Colonic mucosa (tissue), 4 donors: ENCODE measurements at regions not wholly inside any gene's neighbourhood (a gene's known extent, or its start where the extent isn't known, plus 50 kb on each side); places are given as distances from the start of the nearest gene placed in this dataset.

Experiments
- DNase-seq: peaks from one replicate; pipeline ENCODE4 v3.0.0-alpha.2; 2020
- H3K27ac ChIP-seq: fragments of 200-600 bp; one replicate; pipeline ENCODE4 v1.8.0; 2021
- H3K27me3 ChIP-seq: fragments of 200-600 bp; one replicate; pipeline ENCODE4 v1.8.0; 2021
- H3K36me3 ChIP-seq: fragments of 200-600 bp; one replicate; pipeline ENCODE4 v1.8.0; 2021
- H3K4me1 ChIP-seq: fragments of 200-600 bp; one replicate; pipeline ENCODE4 v1.8.0; 2021; ENCODE audit warnings: mild to moderate bottlenecking
- H3K4me3 ChIP-seq: fragments of 200-600 bp; one replicate; pipeline ENCODE4 v1.8.0; 2021
- H3K9ac ChIP-seq, 2 donors: one replicate each; pipeline ENCODE4 v1.7.0; 2013; ENCODE audit warnings: control low read depth in 2 of 2, low read depth in 2 of 2, low read length in 2 of 2
- H3K9me3 ChIP-seq: fragments of 200-600 bp; one replicate; pipeline ENCODE4 v1.8.0; 2021
- CTCF ChIP-seq: fragments of 200-600 bp; IDR thresholded peaks from one replicate; pipeline ENCODE4 v1.8.0; 2022; ENCODE audit warnings: antibody characterized with exemption, mild to moderate bottlenecking
- intact Hi-C: fragments of 100-400 bp; cut with DNase I; formaldehyde crosslinking; loops from one replicate; pipeline ENCODE4 v1.14.1; 2022
- donor health status: healthy.
- donor health status: DM: no; HTN: no; CAD: no.
- donor health status: DM: no; HTN: no; CAD: no.

GRCh38 chr6:71044753-71045152 lies 87.9 kb upstream of the B3GAT2 start:
- Histone ChIP-seq H3K4me3 (no peak overlapping the region), H3K4me1 (no peaks in the 10 kb centered on the region), H3K27ac (no peak overlapping the region), H3K9me3 (no peaks in the 10 kb centered on the region), H3K36me3 (no peaks in the 10 kb centered on the region), H3K27me3 (no peaks in the 10 kb centered on the region), H3K9ac (no peak overlapping the region)
- intact Hi-C loops: no loop called here
- no peak for TF ChIP-seq CTCF
- no peak for DNase-seq

- H3K9ac ChIP-seq: no peak overlapping the region
- H3K9me3 ChIP-seq: no peaks in the 10 kb centered on the region
- H3K36me3 ChIP-seq: no peaks in the 10 kb centered on the region
- DNase-seq: no peak
- intact Hi-C loops: no loop called here
- TF ChIP-seq CTCF: no peak
- H3K27me3 ChIP-seq: no peaks in the 10 kb centered on the region
- no peaks in the 10 kb centered on the region for H3K4me1 ChIP-seq
- no peak overlapping the region for H3K27ac ChIP-seq
- H3K4me3 ChIP-seq: no peak overlapping the region
Observed at GRCh38 chr6:71045296-71045695, 88.4 kb upstream of the B3GAT2 start.

- Histone ChIP-seq H3K9me3 (no peaks in the 10 kb centered on the region), H3K36me3 (no peaks in the 10 kb centered on the region), H3K4me1 (no peaks in the 10 kb centered on the region), H3K9ac (no peak overlapping the region), H3K27me3 (no peaks in the 10 kb centered on the region), H3K27ac (no peak overlapping the region), H3K4me3 (no peak overlapping the region)
- intact Hi-C loops: no loop called here
- DNase-seq: no peak
- TF ChIP-seq CTCF: no peak
Observed at GRCh38 chr6:71047417-71047816, 90.6 kb upstream of the B3GAT2 start.

DNA sequence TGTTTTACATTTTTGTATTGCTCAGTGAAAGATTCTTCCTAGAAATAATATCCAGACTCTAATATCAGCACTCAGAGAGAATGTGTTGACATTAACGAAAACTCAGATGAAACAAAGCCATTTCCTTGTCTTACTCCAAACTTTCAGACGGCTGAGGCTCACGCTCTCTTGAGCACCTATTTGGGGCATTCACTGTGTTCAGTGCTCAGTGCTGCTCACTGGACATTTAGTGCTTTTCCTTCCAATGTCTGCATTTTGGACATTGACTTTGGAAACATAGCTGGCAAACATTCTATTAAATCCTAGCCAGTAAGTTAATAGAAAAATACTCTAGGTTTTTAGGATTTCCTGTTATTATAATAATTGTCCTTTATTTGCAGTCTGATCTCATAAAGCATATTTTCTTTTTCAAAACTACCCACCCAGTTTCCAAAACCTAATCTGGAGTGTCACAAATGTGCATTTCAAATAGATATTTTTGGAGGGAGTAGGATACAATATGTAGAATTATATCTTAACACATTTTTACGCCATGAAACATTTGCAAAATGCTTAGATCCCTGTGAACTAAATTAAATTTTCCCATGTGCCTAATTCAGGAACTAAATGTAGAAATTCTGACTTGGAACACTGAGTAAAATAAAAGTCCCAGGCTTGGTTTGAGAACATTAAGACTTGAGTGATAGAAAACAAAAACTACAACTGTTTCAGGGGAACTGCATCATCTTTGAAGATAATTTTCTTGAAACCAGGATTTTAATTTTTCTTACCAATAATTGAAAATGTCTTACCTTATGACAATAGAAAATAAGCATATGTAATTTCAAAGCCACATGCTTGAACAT lies 91.7 kb upstream of the B3GAT2 start:
- intact Hi-C loops: no loop called here
- no peaks in the 10 kb centered on the region for H3K9me3 ChIP-seq

DNA sequence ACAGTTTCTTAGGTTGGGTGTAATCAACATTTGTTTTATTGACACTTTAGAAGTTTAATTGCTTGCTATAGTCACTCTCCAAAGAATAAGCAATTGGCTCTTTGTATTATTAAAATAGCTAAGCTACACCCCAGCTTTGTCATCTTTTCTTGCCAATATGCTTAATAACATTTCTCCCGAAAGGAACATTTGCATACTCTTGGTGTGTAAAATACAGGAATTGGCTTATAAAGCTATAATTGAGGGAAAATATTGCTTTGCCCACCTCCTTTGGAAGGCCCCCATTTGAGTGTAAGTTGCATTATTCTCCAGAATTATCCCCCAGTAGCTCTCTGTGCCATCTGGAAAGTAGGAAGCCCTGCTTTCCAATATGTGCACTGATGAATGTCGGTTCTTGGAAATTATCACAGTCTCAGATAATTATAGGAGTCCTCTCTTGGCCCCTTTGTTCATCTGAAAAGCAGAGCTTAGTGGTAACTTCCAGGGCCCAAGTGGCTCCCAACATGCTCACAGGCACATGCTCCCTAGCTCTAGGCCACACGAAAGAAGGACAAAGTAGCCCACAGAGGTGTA lies 92.4 kb upstream of the B3GAT2 start:
- Histone ChIP-seq H3K9me3 (no peaks in the 10 kb centered on the region), H3K4me1 (no peaks in the 10 kb centered on the region), H3K27me3 (no peaks in the 10 kb centered on the region), H3K36me3 (no peaks in the 10 kb centered on the region), H3K4me3 (no peak overlapping the region), H3K27ac (no peak overlapping the region), H3K9ac (no peak overlapping the region)
- intact Hi-C loops: no loop called here
- no peak for TF ChIP-seq CTCF
- DNase-seq: no peak

More for the DNA sequence above, 91.7 kb upstream of the B3GAT2 start:
- no peak overlapping the region for H3K4me3 ChIP-seq
- H3K27ac ChIP-seq: no peak overlapping the region
- no peaks in the 10 kb centered on the region for H3K36me3 ChIP-seq
- no peak overlapping the region for H3K9ac ChIP-seq
- TF ChIP-seq CTCF: no peak
- no peaks in the 10 kb centered on the region for H3K4me1 ChIP-seq
- no peak for DNase-seq
- H3K27me3 ChIP-seq: no peaks in the 10 kb centered on the region
